Peyer's patch (tissue), 4 donors: ENCODE measurements at regions not wholly inside any gene's neighbourhood (a gene's known extent, or its start where the extent isn't known, plus 50 kb on each side); places are given as distances from the start of the nearest gene placed in this dataset.

Experiments used
- CTCF ChIP-seq, 6 experiments: fragments of 450-650 bp in 4 of 6; fragments of 200-600 bp in 2 of 6; sonication (generic) in 1 of 6; IDR thresholded peaks; one replicate each; pipeline ENCODE4 v1.5.1; 2017 to 2019; ENCODE audit warnings: antibody characterized with exemption in 6 of 6, mild to moderate bottlenecking in 3 of 6, moderate library complexity in 1 of 6
- POLR2A ChIP-seq, 2 donors: fragments of 450-650 bp; IDR thresholded peaks; one replicate each; pipeline ENCODE4 v1.5.1; 2017; ENCODE audit warnings: antibody characterized with exemption in 2 of 2, mild to moderate bottlenecking in 2 of 2, moderate library complexity in 2 of 2

GRCh38 chr6:156509496-156509895, 267.7 kb upstream of the ARID1B start:
- TF ChIP-seq CTCF (IDR thresholded peaks at IDR 0.05) = no peak
- TF ChIP-seq POLR2A (IDR thresholded peaks at IDR 0.05) = no peak
